Smooth muscle cell (in vitro differentiated cells): ENCODE measurements at regions not wholly inside any gene's neighbourhood (a gene's known extent, or its start where the extent isn't known, plus 50 kb on each side); places are given as distances from the start of the nearest gene placed in this dataset.

ENCODE experiments used
- DNase-seq: peaks from one replicate; lab custom pipeline; 2025; ENCODE audit not compliant: unreplicated experiment; lab: John Stamatoyannopoulos, UW
- H2AFZ ChIP-seq: fragments of 200-600 bp; sonication (generic); 2 replicates; pipeline ENCODE4 v1.6.0; 2016; ENCODE audit warnings: antibody characterized with exemption, low read depth, mild to moderate bottlenecking
- H3F3A ChIP-seq: fragments of 200-600 bp; sonication (generic); 2 replicates; pipeline ENCODE4 v1.6.0; 2017; ENCODE audit warnings: antibody characterized with exemption, low read depth
- H3K27ac ChIP-seq: fragments of 200-600 bp; sonication (generic); 2 replicates; pipeline ENCODE4 v1.5.1; 2016; ENCODE audit warnings: low read depth, mild to moderate bottlenecking
- H3K27me3 ChIP-seq: fragments of 200-600 bp; sonication (generic); 2 replicates; pipeline ENCODE4 v1.6.1; 2016; ENCODE audit warnings: low read depth, mild to moderate bottlenecking
- H3K36me3 ChIP-seq: fragments of 200-600 bp; sonication (generic); 2 replicates; pipeline ENCODE4 v1.5.1; 2016; ENCODE audit warnings: low read depth
- H3K4me1 ChIP-seq: fragments of 200-600 bp; sonication (generic); 2 replicates; pipeline ENCODE4 v1.5.1; 2016; ENCODE audit warnings: low read depth
- H3K4me2 ChIP-seq: fragments of 200-600 bp; sonication (generic); 2 replicates; pipeline ENCODE4 v1.6.0; 2016; ENCODE audit warnings: mild to moderate bottlenecking
- H3K4me3 ChIP-seq: fragments of 200-600 bp; sonication (generic); 2 replicates; pipeline ENCODE4 v1.5.1; 2016; ENCODE audit warnings: mild to moderate bottlenecking
- H3K79me2 ChIP-seq: fragments of 200-600 bp; sonication (generic); 2 replicates; pipeline ENCODE4 v1.6.0; 2016; ENCODE audit warnings: low read depth, mild to moderate bottlenecking
- H3K9ac ChIP-seq: fragments of 200-600 bp; sonication (generic); 2 replicates; pipeline ENCODE4 v1.6.0; 2016; ENCODE audit warnings: low read depth
- H3K9me3 ChIP-seq: fragments of 200-600 bp; sonication (generic); replicated peaks from 2 replicates; pipeline ENCODE4 v1.5.1; 2016; ENCODE audit warnings: low read depth
- H4K20me1 ChIP-seq: fragments of 200-600 bp; sonication (generic); 2 replicates; pipeline ENCODE4 v1.6.0; 2016; ENCODE audit warnings: low read depth
- CTCF ChIP-seq: fragments of 200-600 bp; sonication (generic); IDR thresholded peaks from 2 replicates; pipeline ENCODE4 v1.5.1; 2017; ENCODE audit warnings: borderline replicate concordance, mild to moderate bottlenecking, antibody characterized with exemption; ENCODE audit not compliant: insufficient read depth, poor library complexity, severe bottlenecking
- WGBS: methylation state at CpG from one replicate; pipeline ENCODE4 v1.1.7; 2016; ENCODE audit warnings: low lambda C conversion rate; 5-methylcytosine and 5-hydroxymethylcytosine counted together

- H4K20me1 ChIP-seq = no peaks in the 10 kb centered on the region
- peaks cover 8% of the 10 kb centered on the region for H3K4me1 ChIP-seq
- TF ChIP-seq CTCF = no peak
- H3K4me3 ChIP-seq = no peak overlapping the region
- H3K9me3 ChIP-seq = no peaks in the 10 kb centered on the region
- peak overlapping the region; percentile 60 for H3K4me2 ChIP-seq
- DNase-seq = no peak
- no peaks in the 10 kb centered on the region for H3K79me2 ChIP-seq
- no peaks in the 10 kb centered on the region for H3K27me3 ChIP-seq
- H3F3A ChIP-seq = peaks cover 17% of the 10 kb centered on the region
- peak overlapping the region; percentile 80 for H3K27ac ChIP-seq
- H2AFZ ChIP-seq = no peak overlapping the region
- H3K36me3 ChIP-seq = no peaks in the 10 kb centered on the region
- 64% methylated on average over 7 of the region's 7 CpGs for WGBS
- no peak overlapping the region for H3K9ac ChIP-seq
Measured at GRCh38 chr6:15066089-15066758, 179.6 kb upstream of the JARID2 start.

GRCh38 chr6:15073344-15073789 is 172.5 kb upstream of the JARID2 start:
- H3K4me1 ChIP-seq = peaks cover 2% of the 10 kb centered on the region
- H3K9me3 ChIP-seq = no peaks in the 10 kb centered on the region
- no peak overlapping the region for H3K9ac ChIP-seq
- no peak for TF ChIP-seq CTCF
- no peak overlapping the region for H2AFZ ChIP-seq
- H3K27ac ChIP-seq = no peak overlapping the region
- no peaks in the 10 kb centered on the region for H3K36me3 ChIP-seq
- no peaks in the 10 kb centered on the region for H3K27me3 ChIP-seq
- no peaks in the 10 kb centered on the region for H4K20me1 ChIP-seq
- no peak overlapping the region for H3K4me2 ChIP-seq
- WGBS = 77% methylated on average over 3 of the region's 3 CpGs
- no peaks in the 10 kb centered on the region for H3K79me2 ChIP-seq
- DNase-seq = no peak
- no peaks in the 10 kb centered on the region for H3F3A ChIP-seq
- no peak overlapping the region for H3K4me3 ChIP-seq

- Histone ChIP-seq H3K4me1 (peaks cover 5% of the 10 kb centered on the region), H3K27ac (no peak overlapping the region)
- WGBS = 90% methylated on average over 14 of the region's 14 CpGs
Measured at GRCh38 chr6:15073883-15074465, 171.9 kb upstream of the JARID2 start.

More at GRCh38 chr6:15073883-15074465, 171.9 kb upstream of the JARID2 start:
- H4K20me1 ChIP-seq = no peaks in the 10 kb centered on the region
- H3K9ac ChIP-seq = no peak overlapping the region
- TF ChIP-seq CTCF = no peak
- H3F3A ChIP-seq = no peaks in the 10 kb centered on the region
- DNase-seq = no peak
- no peak overlapping the region for H3K4me3 ChIP-seq
- H3K79me2 ChIP-seq = no peaks in the 10 kb centered on the region
- H3K27me3 ChIP-seq = no peaks in the 10 kb centered on the region
- H2AFZ ChIP-seq = no peak overlapping the region
- no peaks in the 10 kb centered on the region for H3K9me3 ChIP-seq
- H3K36me3 ChIP-seq = no peaks in the 10 kb centered on the region
- no peak overlapping the region for H3K4me2 ChIP-seq
